H9 (cell line): ENCODE measurements at regions not wholly inside any gene's neighbourhood (a gene's known extent, or its start where the extent isn't known, plus 50 kb on each side); places are given as distances from the start of the nearest gene placed in this dataset.

Source experiments
- DNase-seq: peaks from one replicate; pipeline ENCODE4 v3.0.0-alpha.2; 2017
- H2AFZ ChIP-seq: one replicate; pipeline ENCODE4 v1.6.1; 2013; ENCODE audit warnings: mild to moderate bottlenecking, low read length, control low read depth, moderate library complexity
- H2AK5ac ChIP-seq: 2 replicates; pipeline ENCODE4 v1.6.1; 2013; ENCODE audit warnings: low read length, control low read depth, mixed read lengths; ENCODE audit not compliant: insufficient read length
- H2BK120ac ChIP-seq: one replicate; pipeline ENCODE4 v1.6.1; 2013; ENCODE audit warnings: low read depth, mild to moderate bottlenecking, low read length, control low read depth, inconsistent platforms; ENCODE audit not compliant: poor library complexity, severe bottlenecking
- H2BK12ac ChIP-seq: 2 replicates; pipeline ENCODE4 v1.6.1; 2013; ENCODE audit warnings: low read length, control low read depth, mixed read lengths, low read depth; ENCODE audit not compliant: insufficient read length
- H2BK15ac ChIP-seq: 2 replicates; pipeline ENCODE4 v1.6.1; 2013; ENCODE audit warnings: low read depth, low read length, control low read depth
- H2BK20ac ChIP-seq: one replicate; pipeline ENCODE4 v1.6.1; 2013; ENCODE audit warnings: low read depth, mild to moderate bottlenecking, low read length, control low read depth, inconsistent platforms; ENCODE audit not compliant: poor library complexity, severe bottlenecking
- H2BK5ac ChIP-seq: 2 replicates; pipeline ENCODE4 v1.6.1; 2013; ENCODE audit warnings: low read length, control low read depth, mixed read lengths; ENCODE audit not compliant: insufficient read length
- H3K14ac ChIP-seq: 2 replicates; pipeline ENCODE4 v1.6.1; 2013; ENCODE audit warnings: low read length, control low read depth; ENCODE audit not compliant: insufficient read depth
- H3K18ac ChIP-seq: 2 replicates; pipeline ENCODE4 v1.6.1; 2013; ENCODE audit warnings: low read depth, mild to moderate bottlenecking, mixed read lengths, low read length, control low read depth; ENCODE audit not compliant: insufficient read length
- H3K23ac ChIP-seq: 2 replicates; pipeline ENCODE4 v1.6.1; 2013; ENCODE audit warnings: low read length, control low read depth, mixed read lengths, low read depth; ENCODE audit not compliant: insufficient read length
- H3K23me2 ChIP-seq: 2 replicates; pipeline ENCODE4 v1.6.1; 2013; ENCODE audit warnings: low read depth, mild to moderate bottlenecking, mixed read lengths, low read length, control low read depth; ENCODE audit not compliant: insufficient read length, poor library complexity, severe bottlenecking
- H3K27ac ChIP-seq: 2 replicates; pipeline ENCODE4 v1.5.1; 2013; ENCODE audit warnings: low read length, control low read depth, mixed read lengths, low read depth; ENCODE audit not compliant: insufficient read length
- H3K27me3 ChIP-seq: 2 replicates; pipeline ENCODE4 v1.6.1; 2013; ENCODE audit warnings: low read length, control low read depth, inconsistent platforms; ENCODE audit not compliant: insufficient read depth
- H3K4ac ChIP-seq: 2 replicates; pipeline ENCODE4 v1.6.1; 2013; ENCODE audit warnings: low read depth, mild to moderate bottlenecking, control low read depth, inconsistent platforms, low read length, moderate library complexity
- H3K4me1 ChIP-seq: 2 replicates; pipeline ENCODE4 v1.6.1; 2013; ENCODE audit warnings: low read length, control low read depth, inconsistent platforms; ENCODE audit not compliant: insufficient read depth
- H3K4me2 ChIP-seq: 2 replicates; pipeline ENCODE4 v1.6.1; 2013; ENCODE audit warnings: low read length, control low read depth, mixed read lengths; ENCODE audit not compliant: insufficient read length, insufficient read depth
- H3K56ac ChIP-seq: 2 replicates; pipeline ENCODE4 v1.6.1; 2013; ENCODE audit warnings: low read depth, mild to moderate bottlenecking, mixed read lengths, low read length, control low read depth; ENCODE audit not compliant: insufficient read length
- H3K79me1 ChIP-seq: 2 replicates; pipeline ENCODE4 v1.6.1; 2013; ENCODE audit warnings: low read depth, mild to moderate bottlenecking, moderate library complexity, low read length, control low read depth, inconsistent platforms; ENCODE audit not compliant: insufficient read depth, poor library complexity, severe bottlenecking
- H3K79me2 ChIP-seq: 2 replicates; pipeline ENCODE4 v1.6.1; 2013; ENCODE audit warnings: low read length, control low read depth, inconsistent platforms; ENCODE audit not compliant: insufficient read depth
- H3K9ac ChIP-seq: 2 replicates; pipeline ENCODE4 v1.6.1; 2013; ENCODE audit warnings: low read length, control low read depth, mixed read lengths; ENCODE audit not compliant: insufficient read length; ENCODE audit errors: extremely low read depth
- H3K9me3 ChIP-seq: one replicate; pipeline ENCODE4 v1.6.1; 2013; ENCODE audit warnings: low read depth, low read length, inconsistent platforms; ENCODE audit not compliant: control insufficient read depth
- H3T11ph ChIP-seq: one replicate; pipeline ENCODE4 v1.6.1; 2013; ENCODE audit warnings: mild to moderate bottlenecking, low read length, control low read depth, inconsistent platforms
- H4K20me1 ChIP-seq: one replicate; pipeline ENCODE4 v1.6.1; 2013; ENCODE audit not compliant: control insufficient read depth, insufficient read length, insufficient read depth
- H4K5ac ChIP-seq: 2 replicates; pipeline ENCODE4 v1.6.1; 2013; ENCODE audit warnings: low read depth, mild to moderate bottlenecking, mixed read lengths, low read length, control low read depth; ENCODE audit not compliant: insufficient read length
- H4K8ac ChIP-seq: replicated peaks from 2 replicates; pipeline ENCODE4 v1.6.1; 2013; ENCODE audit warnings: low read length, control low read depth, mixed read lengths, low read depth; ENCODE audit not compliant: insufficient read length
- H4K91ac ChIP-seq: 2 replicates; pipeline ENCODE4 v1.6.1; 2013; ENCODE audit warnings: low read depth, mild to moderate bottlenecking, moderate library complexity, mixed read lengths, low read length, control low read depth; ENCODE audit not compliant: insufficient read length
- H3K27ac Mint-ChIP-seq, 3 experiments: 2 replicates in 2 of 3; 3 replicates in 1 of 3; pipeline ENCODE4 v1.8.0; 2020 to 2021; ENCODE audit warnings: mixed read lengths in 3 of 3, mild to moderate bottlenecking in 1 of 3, moderate library complexity in 1 of 3
- H3K27me3 Mint-ChIP-seq: 2 replicates; pipeline ENCODE4 v1.8.0; 2021; ENCODE audit warnings: low read depth, mild to moderate bottlenecking, moderate library complexity, mixed read lengths
- H3K36me3 Mint-ChIP-seq, 3 experiments: 2 replicates in 2 of 3; 3 replicates in 1 of 3; pipeline ENCODE4 v1.8.0; 2020 to 2021; ENCODE audit warnings: low read depth in 3 of 3, mixed read lengths in 3 of 3; ENCODE audit not compliant: insufficient read depth in 1 of 3
- H3K4me1 Mint-ChIP-seq, 2 experiments: 2 replicates each; pipeline ENCODE4 v1.8.0; 2020; ENCODE audit warnings: mixed read lengths in 2 of 2
- H3K4me3 Mint-ChIP-seq, 2 experiments: 2 replicates in 1 of 2; 3 replicates in 1 of 2; pipeline ENCODE4 v1.8.0; 2020 to 2021; ENCODE audit warnings: mild to moderate bottlenecking in 2 of 2, mixed read lengths in 2 of 2, moderate library complexity in 1 of 2
- H3K9me3 Mint-ChIP-seq, 2 experiments: 2 replicates in 1 of 2; 3 replicates in 1 of 2; pipeline ENCODE4 v1.8.0; 2020; ENCODE audit warnings: mild to moderate bottlenecking in 2 of 2, mixed read lengths in 2 of 2, moderate library complexity in 1 of 2
- CTCF ChIP-seq: fragments of 200-600 bp; sonication (generic); conservative IDR thresholded peaks from 3 replicates; pipeline ENCODE4 v1.8.0; 2021; ENCODE audit warnings: antibody characterized with exemption, mild to moderate bottlenecking
- WGBS: extraction: QIAGEN DNeasy Blood & Tissue Kit; methylation state at CpG from one replicate; pipeline ENCODE4 v1.1.7; 2013; ENCODE audit warnings: missing lambda C conversion rate, low lambda C conversion rate, mixed read lengths; ENCODE audit not compliant: insufficient read length; ENCODE audit errors: extremely low coverage; 5-methylcytosine and 5-hydroxymethylcytosine counted together

- H4K91ac ChIP-seq = no peak overlapping the region
- Mint-ChIP-seq H3K36me3 (no peaks in the 10 kb centered on the region), H3K27ac (no peak overlapping the region), H3K27me3 (no peaks in the 10 kb centered on the region; the same call in 1 of the 2 replicates), H3K9me3 (peaks cover 0 to 1% of the 10 kb centered on the region in 2 experiments; a peak in 2 of 5 replicates), H3K4me1 (peaks cover 4% of the 10 kb centered on the region in 2 experiments), H3K4me3 (no peak overlapping the region)
- H3K23ac ChIP-seq = no peak overlapping the region
- no CpG with 5 or more reads among the region's 6 CpGs for WGBS
- H3K79me2 ChIP-seq = no peaks in the 10 kb centered on the region
- H2AK5ac ChIP-seq = no peak overlapping the region
- no peak overlapping the region for H3K18ac ChIP-seq
- H4K8ac ChIP-seq = no peak overlapping the region
- no peaks in the 10 kb centered on the region for H3K79me1 ChIP-seq
- H4K20me1 ChIP-seq = no peaks in the 10 kb centered on the region
- no peaks in the 10 kb centered on the region for H3K27me3 ChIP-seq
- no peak overlapping the region for H3K27ac ChIP-seq
- H3K9me3 ChIP-seq = no peaks in the 10 kb centered on the region
- H3T11ph ChIP-seq = no peak overlapping the region
- no peak overlapping the region for H3K9ac ChIP-seq
- TF ChIP-seq CTCF = no peak
- no peaks in the 10 kb centered on the region for H3K4me1 ChIP-seq
- no peak overlapping the region for H3K4ac ChIP-seq
- H2BK12ac ChIP-seq = no peak overlapping the region
- no peak overlapping the region for H2BK15ac ChIP-seq
- H2BK5ac ChIP-seq = no peak overlapping the region
- DNase-seq = no peak
- no peak overlapping the region for H2BK20ac ChIP-seq
- H2AFZ ChIP-seq = no peak overlapping the region
- no peak overlapping the region for H3K4me2 ChIP-seq
- no peaks in the 10 kb centered on the region for H3K23me2 ChIP-seq
- no peak overlapping the region for H4K5ac ChIP-seq
- H3K56ac ChIP-seq = no peak overlapping the region
- H3K14ac ChIP-seq = no peak overlapping the region
- H2BK120ac ChIP-seq = no peak overlapping the region
Observed at GRCh38 chr16:48030926-48031325, 124.9 kb downstream of the ABCC12 start.
